ENCODE measurements at regions not wholly inside any gene's neighbourhood (a gene's known extent, or its start where the extent isn't known, plus 50 kb on each side); places are given as distances from the start of the nearest gene placed in this dataset.
A peak's percentile ranks its signal among the peaks of the same experiment; 100 is the strongest.

DNA sequence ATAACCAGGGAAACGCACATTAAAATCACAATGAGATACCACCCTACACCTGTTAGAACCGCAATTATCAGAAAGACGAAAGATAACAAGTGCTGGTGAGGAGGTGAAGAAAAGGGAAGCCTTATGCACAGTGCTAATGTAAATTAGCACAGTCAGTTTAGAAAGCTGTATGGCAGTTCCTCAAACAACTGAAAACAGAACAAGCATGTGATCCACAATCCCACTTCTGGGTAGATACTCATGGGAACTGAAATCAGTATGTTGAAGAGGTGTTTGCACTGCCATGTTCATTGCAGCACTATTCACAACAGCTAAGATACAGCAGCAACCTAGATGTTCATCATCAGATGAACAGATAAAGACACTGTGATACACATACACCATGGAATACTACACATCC lies 75.0 kb upstream of the CCND1 start:
- no peak for TF ChIP-seq SREBF2 (IDR thresholded peaks at IDR 0.05)
- TF ChIP-seq CHD2 (IDR thresholded peaks at IDR 0.05; ENCODE audit: low read length, partially characterized antibody) = no peak
- TF ChIP-seq NFE2L2 (conservative IDR thresholded peaks at IDR 0.05; ENCODE audit: low read length) = no peak
- H3K27ac ChIP-seq = no peak overlapping the region
- ATAC-seq (no peak), FAIRE-seq (no peak), DNase-seq (ENCODE audit: low read depth in 1 of 2, low spot score in 1 of 2) (no peak)
- 92% methylated on average over 3 of the region's 3 CpGs for WGBS (ENCODE audit: missing lambda C conversion rate)
- POLR2A ChIA-PET = no interaction called here
- H3K4me3 ChIP-seq = no peak overlapping the region
- no peaks in the 10 kb centered on the region for H3K4me1 ChIP-seq
- no peaks in the 10 kb centered on the region for H3K9me3 ChIP-seq
- CTCF ChIA-PET = no interaction called here
- no peak overlapping the region for H3K4me2 ChIP-seq

DNA sequence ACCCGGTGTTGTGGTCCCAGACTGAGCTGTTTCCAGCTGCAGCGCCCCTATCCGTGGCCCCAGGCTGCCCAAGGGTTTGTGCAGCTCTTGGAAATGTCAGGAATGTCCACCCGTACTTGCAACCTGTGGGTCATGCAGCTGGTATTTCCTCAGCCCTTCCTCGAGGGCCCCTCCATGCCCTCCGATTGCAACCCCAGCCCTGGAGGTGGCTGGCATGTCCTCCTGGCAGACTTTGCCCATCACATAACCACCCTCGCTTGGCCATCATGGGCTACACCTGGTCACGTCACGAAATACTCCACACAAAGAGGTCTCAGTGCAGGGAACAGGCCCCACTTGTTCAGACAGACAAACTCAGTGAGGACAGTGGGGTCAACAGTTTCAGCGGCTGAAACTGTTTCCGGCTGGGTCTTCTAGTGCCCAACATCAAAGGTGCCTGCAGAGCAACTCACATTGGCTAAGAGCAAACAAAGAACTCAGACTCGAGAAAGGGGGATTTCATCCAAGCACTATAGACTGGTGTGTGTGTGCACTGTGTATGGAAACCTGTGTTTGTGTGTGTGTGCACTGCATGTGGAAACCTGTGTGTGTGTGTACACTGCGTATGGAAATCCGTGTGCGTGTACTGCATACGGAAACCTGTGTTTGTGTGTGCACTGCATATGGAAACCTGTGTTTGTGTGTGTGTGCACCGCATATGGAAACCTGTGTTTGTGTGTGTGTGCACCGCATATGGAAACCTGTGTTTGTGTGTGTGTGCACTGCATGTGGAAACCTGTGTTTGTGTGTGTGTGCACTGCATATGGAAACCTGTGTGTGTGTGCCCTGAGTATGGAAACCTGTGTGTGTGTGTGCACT lies 72.8 kb upstream of the CCND1 start:
- DNase-seq (ENCODE audit: low read depth in 1 of 2, low spot score in 1 of 2) (no peak), ATAC-seq (no peak; a peak in 1 of 6 replicates), FAIRE-seq (no peak)
- TF ChIP-seq, protein P1, sequence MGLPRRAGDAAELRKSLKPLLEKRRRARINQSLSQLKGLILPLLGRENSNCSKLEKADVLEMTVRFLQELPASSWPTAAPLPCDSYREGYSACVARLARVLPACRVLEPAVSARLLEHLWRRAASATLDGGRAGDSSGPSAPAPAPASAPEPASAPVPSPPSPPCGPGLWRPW (IDR thresholded peaks at IDR 0.05) = no peak
- TF ChIP-seq POLR2AphosphoS2 (conservative IDR thresholded peaks at IDR 0.05; ENCODE audit: low read length) (no peak), ESRRA (IDR thresholded peaks at IDR 0.05; ENCODE audit: borderline replicate concordance, low read length) (no peak)
- ChIA-PET POLR2A (no interaction called here), CTCF (no interaction called here)
- Histone ChIP-seq H3K9me3 (no peaks in the 10 kb centered on the region), H3K4me1 (no peaks in the 10 kb centered on the region), H3K4me3 (no peak overlapping the region), H3K27ac (no peak overlapping the region), H3K4me2 (no peak overlapping the region)
- WGBS (ENCODE audit: missing lambda C conversion rate) = 75% methylated on average over 15 of the region's 18 CpGs

DNA sequence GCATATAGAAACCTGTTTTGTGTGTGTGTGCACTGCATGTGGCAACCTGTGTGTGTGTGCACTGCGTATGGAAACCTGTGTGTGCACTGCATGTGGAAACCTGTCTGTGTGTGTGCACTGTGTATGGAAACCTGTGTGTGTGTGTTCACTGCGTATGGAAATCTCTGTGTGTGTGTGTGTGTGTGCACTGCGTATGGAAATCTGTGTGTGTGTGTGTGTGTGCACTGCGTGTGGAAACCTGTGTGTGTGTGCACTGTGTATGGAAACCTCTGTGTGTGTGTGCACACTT lies 72.2 kb upstream of the CCND1 start:
- CTCF ChIA-PET = no interaction called here
- no peak for TF ChIP-seq HDAC2 (IDR thresholded peaks at IDR 0.05)
- no peak for TF ChIP-seq ZFP36 (IDR thresholded peaks at IDR 0.05; ENCODE audit: borderline replicate concordance, partially characterized antibody)
- no peak for TF ChIP-seq RAD21 (conservative IDR thresholded peaks at IDR 0.05 in 1 of 2, IDR thresholded peaks at IDR 0.05 in 1 of 2)
- TF ChIP-seq JUNB (IDR thresholded peaks at IDR 0.05) = no peak
- TF ChIP-seq GATA3 (IDR thresholded peaks at IDR 0.05; ENCODE audit: borderline replicate concordance) = no peak
- no peak for TF ChIP-seq ZSCAN20 (CRISPR knock-in tag; IDR thresholded peaks at IDR 0.05)
- no peak for TF ChIP-seq FOSB (CRISPR knock-in tag; IDR thresholded peaks at IDR 0.05)
- TF ChIP-seq, protein P2, sequence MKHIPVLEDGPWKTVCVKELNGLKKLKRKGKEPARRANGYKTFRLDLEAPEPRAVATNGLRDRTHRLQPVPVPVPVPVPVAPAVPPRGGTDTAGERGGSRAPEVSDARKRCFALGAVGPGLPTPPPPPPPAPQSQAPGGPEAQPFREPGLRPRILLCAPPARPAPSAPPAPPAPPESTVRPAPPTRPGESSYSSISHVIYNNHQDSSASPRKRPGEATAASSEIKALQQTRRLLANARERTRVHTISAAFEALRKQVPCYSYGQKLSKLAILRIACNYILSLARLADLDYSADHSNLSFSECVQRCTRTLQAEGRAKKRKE (CRISPR knock-in tag; IDR thresholded peaks at IDR 0.05; ENCODE audit: low read depth) = no peak
- H3K4me3 ChIP-seq = no peak overlapping the region
- FAIRE-seq = no peak
- H3K9me3 ChIP-seq = no peaks in the 10 kb centered on the region
- POLR2A ChIA-PET = no interaction called here
- H3K4me2 ChIP-seq = no peak overlapping the region
- no peak overlapping the region for H3K27ac ChIP-seq
- DNase-seq (ENCODE audit: low read depth in 1 of 2, low spot score in 1 of 2) = no peak
- no peaks in the 10 kb centered on the region for H3K4me1 ChIP-seq
- ATAC-seq = no peak
- 32% methylated on average over 4 of the region's 4 CpGs for WGBS (ENCODE audit: missing lambda C conversion rate)

DNA sequence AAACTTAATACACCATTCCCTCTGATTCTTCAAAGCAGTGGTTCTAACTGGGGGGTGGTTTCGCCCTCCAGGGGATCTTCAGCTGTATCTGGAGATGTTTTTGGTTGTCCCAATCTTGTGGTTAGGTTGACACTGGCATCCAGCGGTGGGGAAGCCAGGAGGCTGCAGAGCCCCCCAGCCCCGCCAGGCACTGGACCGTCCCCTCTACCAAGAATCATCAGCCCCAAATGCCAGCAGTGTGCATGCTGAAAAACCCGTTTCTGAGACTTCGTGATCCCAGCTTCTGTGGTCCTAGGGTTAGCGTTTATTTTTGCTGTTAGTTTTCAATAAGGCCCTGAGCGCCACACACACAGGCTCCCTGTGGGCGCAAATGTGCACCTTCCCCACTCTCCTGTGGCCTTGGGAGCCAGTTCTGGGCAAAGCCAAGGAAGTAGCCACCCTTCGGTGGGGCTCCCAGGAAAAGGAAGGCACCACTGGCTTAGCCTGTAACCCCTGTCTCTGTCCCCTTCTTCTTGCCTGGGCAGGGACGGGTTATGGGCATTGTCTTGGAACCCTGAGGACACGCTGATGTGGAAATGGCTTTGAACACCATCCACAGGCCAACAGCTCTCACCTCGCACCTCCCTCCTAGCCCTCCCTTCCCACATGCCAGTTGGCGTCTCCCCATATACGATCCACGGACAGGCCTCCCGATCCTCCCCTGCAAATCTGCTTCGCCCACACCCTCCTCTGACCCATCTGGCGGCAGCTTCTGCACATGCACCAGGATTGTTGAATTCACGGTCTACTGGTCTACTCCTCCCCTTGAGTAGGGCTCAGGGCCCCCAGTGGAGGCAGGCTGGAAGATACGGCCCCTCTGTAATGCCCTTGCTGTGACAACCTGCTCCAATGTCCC lies 71.4 kb upstream of the CCND1 start:
- CTCF ChIA-PET = no interaction called here
- 0 out of 6 replicates have a peak, but pooled peaks of 1 of the 2 experiments have one; percentile 10 for ATAC-seq
- FAIRE-seq = no peak

More for the DNA sequence above, 71.4 kb upstream of the CCND1 start:
- H3K4me3 ChIP-seq = no peak overlapping the region
- no peak for DNase-seq (ENCODE audit: low read depth in 1 of 2, low spot score in 1 of 2)
- H3K4me2 ChIP-seq = no peak overlapping the region
- TF ChIP-seq ZC3H11A (IDR thresholded peaks at IDR 0.05) = no peak
- TF ChIP-seq POLR2AphosphoS2 (conservative IDR thresholded peaks at IDR 0.05; ENCODE audit: low read length) = no peak
- no peak for TF ChIP-seq EHF (CRISPR knock-in tag; IDR thresholded peaks at IDR 0.05)
- no peak for TF ChIP-seq FOSB (CRISPR knock-in tag; IDR thresholded peaks at IDR 0.05)
- no peak for TF ChIP-seq NPAS2 (CRISPR knock-in tag; IDR thresholded peaks at IDR 0.05; ENCODE audit: borderline replicate concordance)
- no peak for TF ChIP-seq HOXB13 (CRISPR knock-in tag; IDR thresholded peaks at IDR 0.05; ENCODE audit: low read depth)
- no peak for TF ChIP-seq NFE2L2 (conservative IDR thresholded peaks at IDR 0.05; ENCODE audit: low read length)
- TF ChIP-seq HDAC2 (IDR thresholded peaks at IDR 0.05) = no peak
- TF ChIP-seq MYC (IDR thresholded peaks at IDR 0.05; ENCODE audit: borderline replicate concordance, low read length) = no peak
- TF ChIP-seq TFCP2L1 (CRISPR knock-in tag; IDR thresholded peaks at IDR 0.05) = no peak
- TF ChIP-seq JUN (IDR thresholded peaks at IDR 0.05) = no peak
- TF ChIP-seq CBX2 (IDR thresholded peaks at IDR 0.05; ENCODE audit: borderline replicate concordance, low read depth) = no peak
- TF ChIP-seq MAZ (IDR thresholded peaks at IDR 0.05; ENCODE audit: borderline replicate concordance, low read depth, low read length) = no peak
- TF ChIP-seq EHMT2 (IDR thresholded peaks at IDR 0.05; ENCODE audit: low read depth) = no peak
- TF ChIP-seq EP300 (IDR thresholded peaks at IDR 0.05) = no peak
- TF ChIP-seq, protein P2 (CRISPR knock-in tag; IDR thresholded peaks at IDR 0.05; ENCODE audit: low read depth) = no peak
- no peak for TF ChIP-seq TP53 (CRISPR knock-in tag; IDR thresholded peaks at IDR 0.05)
- no peak for TF ChIP-seq RNF2 (IDR thresholded peaks at IDR 0.05; ENCODE audit: borderline replicate concordance, low read depth)
- no peak for TF ChIP-seq SREBF2 (IDR thresholded peaks at IDR 0.05)
- no peaks in the 10 kb centered on the region for H3K4me1 ChIP-seq
- WGBS (ENCODE audit: missing lambda C conversion rate) = 90% methylated on average over 20 of the region's 21 CpGs
- no peak overlapping the region for H3K27ac ChIP-seq
- H3K9me3 ChIP-seq = no peaks in the 10 kb centered on the region
- POLR2A ChIA-PET = no interaction called here
